ENCODE measurements at regions not wholly inside any gene's neighbourhood (a gene's known extent, or its start where the extent isn't known, plus 50 kb on each side); places are given as distances from the start of the nearest gene placed in this dataset.
"Not testable (repeated sequence)": the region's sequence is repeated elsewhere in the genome, so short reads cannot be mapped to it uniquely, and the experiment has no call there.

DNA sequence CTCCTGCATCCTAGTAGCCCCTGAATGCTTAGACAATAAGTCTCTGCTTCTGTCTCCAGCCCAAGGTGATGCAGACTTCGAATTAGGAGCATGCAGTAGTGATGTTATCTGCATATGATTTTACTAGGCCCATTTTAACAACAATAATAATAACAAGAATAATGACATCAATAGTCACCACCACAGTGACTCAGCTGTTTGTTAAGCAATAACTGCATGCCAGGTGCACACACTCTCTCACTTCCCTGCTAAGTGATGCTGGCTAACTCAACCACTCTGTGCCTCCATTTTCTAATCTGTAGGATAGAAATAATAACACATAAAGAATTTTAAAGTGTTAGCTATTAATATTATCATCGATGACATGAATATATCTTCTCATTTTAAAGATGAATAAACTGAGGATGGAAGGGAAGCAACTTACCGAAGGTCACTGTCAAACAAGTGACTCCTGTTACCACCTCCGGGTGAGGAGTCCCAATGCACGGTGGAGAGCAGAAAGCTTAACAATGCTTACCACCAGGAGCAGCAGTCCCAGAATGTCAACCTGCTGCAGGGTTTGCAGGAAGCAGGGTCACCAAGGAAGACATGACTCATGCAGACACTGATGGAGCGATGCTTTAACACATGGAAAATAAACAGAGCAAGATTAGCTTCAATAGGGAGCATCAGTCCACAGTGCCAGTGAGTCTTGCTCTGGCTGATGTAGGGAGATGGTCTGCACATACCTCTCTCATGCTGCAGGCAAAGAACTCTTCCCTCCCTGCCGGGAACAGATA is 290.2 kb downstream of the SPATA17 start:
- no peak for DNase-seq

DNA sequence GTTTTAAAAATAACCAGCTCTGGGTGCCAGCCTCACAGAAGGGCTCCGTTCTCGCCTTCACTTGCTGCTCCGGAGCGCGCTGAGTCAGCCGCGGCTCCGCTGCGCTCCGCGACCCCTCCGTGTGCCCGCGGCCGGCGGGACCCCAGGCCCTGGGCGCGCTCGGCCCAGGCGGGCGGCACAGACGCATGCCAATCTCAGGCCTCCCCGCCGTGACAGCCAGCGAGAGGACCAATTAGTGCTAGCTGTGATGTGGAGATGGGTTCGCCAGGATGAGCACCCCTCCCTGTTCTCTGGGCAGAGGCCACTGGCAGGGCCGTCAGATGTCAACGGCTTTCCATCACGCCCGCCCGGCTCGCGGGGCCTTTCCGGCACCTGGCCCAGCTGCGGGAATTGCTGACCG is 293.8 kb downstream of the SPATA17 start:
- no peak for DNase-seq

DNA sequence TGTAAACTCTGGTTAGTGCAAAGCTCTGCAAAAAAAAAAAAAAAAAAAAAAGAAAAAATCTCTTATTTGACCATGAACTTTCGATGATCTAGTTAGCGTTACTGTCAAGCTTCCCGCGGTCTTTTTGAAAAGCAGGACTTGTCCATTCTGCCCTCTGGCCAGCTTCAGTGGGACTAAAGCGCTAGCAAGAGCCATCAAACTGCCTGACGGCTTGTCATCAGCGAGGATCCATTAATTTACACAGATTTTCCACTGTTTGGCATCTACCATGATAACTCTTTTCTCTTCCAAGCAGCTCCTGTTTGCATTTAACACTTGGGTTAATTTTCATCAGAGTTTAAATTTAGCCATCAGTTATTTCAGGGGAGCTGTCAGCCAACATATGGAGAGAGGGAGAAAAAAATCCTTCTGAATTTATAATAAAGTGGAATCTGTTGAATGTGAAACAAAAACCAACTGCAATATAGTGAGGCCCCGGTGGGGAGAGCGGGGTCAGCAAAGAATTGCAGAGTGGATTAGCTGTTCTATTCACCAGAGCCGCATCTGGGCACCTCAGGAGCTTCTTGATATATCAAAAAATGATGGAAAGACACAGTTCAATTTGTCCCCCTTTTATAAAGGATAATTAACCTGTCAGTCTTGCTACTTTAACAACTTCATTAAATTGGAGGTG is 298.2 kb downstream of the SPATA17 start:
- DNase-seq, result no peak

DNA sequence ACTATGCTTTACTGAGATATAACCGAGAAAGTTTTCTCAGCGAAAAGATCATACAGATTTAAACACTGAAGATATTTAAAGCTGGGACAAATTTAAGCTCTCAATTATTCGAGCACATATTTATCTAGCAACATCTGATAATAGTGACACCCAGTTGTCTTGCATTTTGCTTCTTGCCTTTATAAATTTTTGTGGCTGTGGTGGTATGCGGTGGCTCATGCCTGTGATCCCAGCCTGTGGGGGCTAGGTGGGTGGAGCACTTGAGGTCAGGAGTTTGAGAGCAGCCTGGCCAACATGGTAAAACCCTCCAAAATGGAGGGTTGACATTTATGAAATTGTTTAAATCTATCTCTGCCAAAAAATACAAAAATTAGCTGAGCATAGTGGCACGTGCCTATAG is 312.2 kb downstream of the SPATA17 start:
- DNase-seq, result no peak

GRCh38 chr1:217944550-217944949 is 313.4 kb downstream of the SPATA17 start:
- no peak for DNase-seq

- DNase-seq, result no peak
Observed at GRCh38 chr1:217946511-217946910, 315.4 kb downstream of the SPATA17 start.

DNA sequence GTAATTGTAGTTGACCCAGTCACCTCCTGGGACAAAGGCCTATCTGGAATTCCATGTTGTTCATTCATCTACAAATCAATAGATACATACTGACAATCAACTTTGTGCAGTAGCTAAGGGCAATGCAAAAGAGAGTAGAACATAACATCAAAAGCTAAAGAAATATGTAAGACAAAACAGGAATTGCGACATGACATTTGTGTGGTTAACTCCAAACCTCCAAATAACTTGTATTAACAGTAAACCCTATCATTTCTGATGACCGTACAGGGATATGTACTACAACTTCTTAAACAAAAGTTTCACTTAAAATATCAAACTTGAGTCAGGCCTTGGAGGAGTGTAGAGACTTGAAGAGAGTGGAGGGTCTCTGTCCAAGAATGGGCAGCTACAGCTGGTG is 317.6 kb downstream of the SPATA17 start:
- no peak for DNase-seq

- no peak for DNase-seq
Observed at GRCh38 chr1:217953330-217953729, 322.2 kb downstream of the SPATA17 start.

- no peak for DNase-seq
Observed at GRCh38 chr1:217953922-217954321, 322.8 kb downstream of the SPATA17 start.

GRCh38 chr1:217955723-217956122 is 324.6 kb downstream of the SPATA17 start:
- DNase-seq, result no peak

GRCh38 chr1:217965156-217965786 is 319.8 kb upstream of the RRP15 start:
- DNase-seq, result no peak

GRCh38 chr1:217968085-217968484 is 317.0 kb upstream of the RRP15 start:
- no peak for DNase-seq

DNA sequence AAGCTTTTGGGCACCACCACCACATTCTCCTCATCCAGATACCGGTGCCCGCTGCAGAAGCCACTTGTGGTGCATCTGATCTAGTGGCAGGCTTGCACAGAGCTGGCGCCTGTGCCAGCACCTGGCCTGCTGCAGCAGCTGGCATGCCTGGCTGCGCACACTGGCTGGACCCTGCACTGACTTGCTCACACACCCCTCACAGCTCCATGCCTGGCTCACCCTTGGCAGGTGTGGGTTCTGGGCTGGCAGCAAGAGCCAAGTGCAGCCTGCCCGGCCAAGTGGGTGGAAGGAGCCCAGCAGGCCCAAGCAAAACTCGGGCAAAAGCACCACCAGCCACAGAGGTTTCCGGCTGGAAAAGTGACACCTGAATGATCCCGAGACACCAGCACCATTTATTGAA is 315.7 kb upstream of the RRP15 start:
- DNase-seq, result no peak

DNA sequence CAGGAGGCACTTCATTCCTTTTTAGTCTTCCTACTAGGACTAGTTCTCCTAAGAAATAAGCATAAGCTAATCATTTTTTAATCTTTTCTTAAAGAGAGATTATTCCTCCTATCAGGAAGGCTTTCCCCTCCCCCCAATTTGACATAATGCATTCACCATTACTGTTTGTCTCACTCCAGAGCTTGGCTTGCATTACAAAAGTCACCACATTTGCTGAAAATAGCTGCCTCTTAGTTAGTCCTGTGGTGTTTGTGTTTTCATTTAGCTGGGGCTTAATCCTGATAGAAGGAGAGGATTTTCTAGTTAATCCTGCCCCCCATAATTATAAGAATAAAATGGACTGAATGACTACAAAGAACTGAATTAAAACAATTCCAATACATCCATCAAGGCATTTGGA is 307.1 kb upstream of the RRP15 start:
- DNase-seq, result no peak

DNA sequence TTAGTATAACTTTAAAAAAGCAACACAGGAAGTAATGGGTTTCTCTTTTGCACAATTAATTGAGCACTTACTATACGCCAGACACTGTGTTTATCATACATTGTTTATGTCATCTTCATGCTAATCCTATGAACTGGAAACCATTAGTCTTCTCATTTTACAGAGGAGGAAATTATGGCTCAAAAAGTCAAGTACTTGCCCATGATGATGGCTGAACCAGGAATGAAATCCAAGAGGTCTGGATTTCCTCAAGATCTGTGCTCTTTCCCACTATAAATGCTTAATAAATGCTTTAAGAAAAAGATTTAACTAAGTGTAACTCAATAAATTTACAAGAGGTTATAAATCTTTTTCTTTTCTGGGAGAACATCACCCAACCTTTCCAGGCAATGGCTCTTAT is 303.7 kb upstream of the RRP15 start:
- no peak for DNase-seq

GRCh38 chr1:217982331-217983050 is 302.6 kb upstream of the RRP15 start:
- DNase-seq, result no peak

DNA sequence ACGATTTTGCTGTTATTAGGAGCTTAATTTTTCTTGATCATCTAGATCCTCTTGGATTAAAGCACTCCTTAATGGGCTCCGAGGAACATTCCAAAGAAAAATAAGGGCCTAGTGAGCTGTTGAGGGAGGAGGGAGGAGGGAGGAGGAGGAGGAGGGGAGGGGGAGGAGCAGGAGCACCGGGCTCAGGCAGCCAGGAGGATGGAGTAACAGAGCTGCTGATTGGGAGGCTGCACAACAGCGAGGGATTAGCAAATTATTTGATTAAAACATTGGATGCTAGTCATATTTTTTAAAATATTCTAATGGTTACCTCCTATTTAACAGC is 302.1 kb upstream of the RRP15 start:
- DNase-seq, result no peak

GRCh38 chr1:217985641-217986040 is 299.5 kb upstream of the RRP15 start:
- DNase-seq, result no peak

GRCh38 chr1:217989510-217989909 is 295.6 kb upstream of the RRP15 start:
- DNase-seq, result no peak

DNA sequence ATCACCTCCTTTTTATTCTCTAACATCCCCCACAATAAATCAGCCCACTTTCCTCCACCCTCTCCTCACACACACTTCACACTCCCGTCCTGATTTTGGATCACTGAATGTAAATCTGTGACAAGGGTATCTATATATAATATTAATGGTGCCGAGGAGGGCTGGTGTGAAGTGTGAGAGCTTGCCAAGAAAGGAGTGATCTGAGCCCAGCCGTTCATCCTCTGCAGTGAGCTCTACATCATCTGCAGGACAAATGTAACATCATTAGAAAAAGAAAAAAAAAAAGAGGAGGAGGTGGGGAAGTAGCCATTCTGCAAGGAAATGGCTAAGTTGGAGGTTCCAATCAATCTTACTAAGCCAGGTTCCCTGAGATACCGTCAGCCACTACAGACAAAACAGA is 291.7 kb upstream of the RRP15 start:
- no peak for DNase-seq

- DNase-seq, result not testable (repeated sequence)
Observed at GRCh38 chr1:218008296-218008695, 276.8 kb upstream of the RRP15 start.

DNA sequence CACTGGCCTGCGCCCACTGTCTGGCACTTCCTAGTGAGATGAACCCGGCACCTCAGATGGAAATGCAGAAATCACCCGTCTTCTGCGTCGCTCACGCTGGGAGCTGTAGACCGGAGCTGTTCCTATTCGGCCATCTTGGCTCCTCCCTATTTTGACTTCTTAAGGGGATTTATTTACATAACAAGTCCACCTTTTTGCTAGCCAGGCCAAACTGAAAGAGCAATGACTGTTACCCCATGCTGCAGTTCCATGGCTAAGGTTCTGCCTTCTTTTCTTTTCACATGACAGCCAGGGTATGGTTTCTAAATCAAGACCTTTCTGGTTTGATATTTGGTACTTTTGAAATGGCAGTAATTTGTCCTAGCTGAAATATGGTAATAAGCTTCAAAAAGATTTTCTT is 270.0 kb upstream of the RRP15 start:
- DNase-seq, result not testable (repeated sequence)

- no peak for DNase-seq
Observed at GRCh38 chr1:218024211-218024720, 260.8 kb upstream of the RRP15 start.
